GM10266 (cell line): ENCODE measurements at regions not wholly inside any gene's neighbourhood (a gene's known extent, or its start where the extent isn't known, plus 50 kb on each side); places are given as distances from the start of the nearest gene placed in this dataset.

Experiments
- DNase-seq: peaks from one replicate; pipeline ENCODE4 v3.0.0; 2012; ENCODE audit errors: extremely low spot score
- CTCF ChIP-seq: IDR thresholded peaks from 2 replicates; pipeline ENCODE4 v1.5.1; 2012; ENCODE audit warnings: mild to moderate bottlenecking, low read depth; ENCODE audit not compliant: control insufficient read depth, insufficient read depth; ENCODE audit errors: missing control alignments

- TF ChIP-seq CTCF = no peak
- no peak for DNase-seq
Observed at GRCh38 chr13:47420568-47420967, 523.7 kb upstream of the HTR2A start.

GRCh38 chr13:47420020-47420419 is 523.2 kb upstream of the HTR2A start:
- DNase-seq = no peak
- no peak for TF ChIP-seq CTCF

GRCh38 chr13:47418206-47418920 is 521.5 kb upstream of the HTR2A start:
- TF ChIP-seq CTCF = no peak
- no peak for DNase-seq

GRCh38 chr13:47417485-47417884 is 520.6 kb upstream of the HTR2A start:
- no peak for DNase-seq
- no peak for TF ChIP-seq CTCF

GRCh38 chr13:47415048-47415447 is 518.2 kb upstream of the HTR2A start:
- DNase-seq = no peak
- no peak for TF ChIP-seq CTCF

- no peak for DNase-seq
- no peak for TF ChIP-seq CTCF
Observed at GRCh38 chr13:47413526-47413925, 516.7 kb upstream of the HTR2A start.

GRCh38 chr13:47413112-47413511 is 516.3 kb upstream of the HTR2A start:
- TF ChIP-seq CTCF = no peak
- DNase-seq = no peak
